ENCODE measurements at regions not wholly inside any gene's neighbourhood (a gene's known extent, or its start where the extent isn't known, plus 50 kb on each side); places are given as distances from the start of the nearest gene placed in this dataset.

DNA sequence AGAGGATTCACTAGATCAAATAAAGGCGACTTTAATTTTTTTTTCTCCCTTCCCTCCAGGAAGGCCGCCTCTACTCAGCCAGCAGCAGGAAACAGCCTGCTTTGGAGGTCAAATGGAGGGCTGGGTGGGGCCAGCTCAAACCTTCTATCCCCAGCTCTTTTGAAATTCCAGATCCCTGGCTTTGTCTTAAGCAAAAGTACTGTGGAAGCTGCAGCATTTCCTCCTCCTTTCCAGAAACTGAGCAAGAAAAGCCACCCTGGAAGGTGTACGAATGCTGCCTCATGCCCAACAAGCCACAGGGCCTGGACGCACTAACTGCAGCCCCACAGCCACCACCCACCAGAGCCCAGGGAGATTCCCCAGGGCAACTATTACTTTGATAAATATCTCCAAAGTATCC is 55.1 kb upstream of the ZCCHC13 start:
- TF ChIP-seq, protein P1, sequence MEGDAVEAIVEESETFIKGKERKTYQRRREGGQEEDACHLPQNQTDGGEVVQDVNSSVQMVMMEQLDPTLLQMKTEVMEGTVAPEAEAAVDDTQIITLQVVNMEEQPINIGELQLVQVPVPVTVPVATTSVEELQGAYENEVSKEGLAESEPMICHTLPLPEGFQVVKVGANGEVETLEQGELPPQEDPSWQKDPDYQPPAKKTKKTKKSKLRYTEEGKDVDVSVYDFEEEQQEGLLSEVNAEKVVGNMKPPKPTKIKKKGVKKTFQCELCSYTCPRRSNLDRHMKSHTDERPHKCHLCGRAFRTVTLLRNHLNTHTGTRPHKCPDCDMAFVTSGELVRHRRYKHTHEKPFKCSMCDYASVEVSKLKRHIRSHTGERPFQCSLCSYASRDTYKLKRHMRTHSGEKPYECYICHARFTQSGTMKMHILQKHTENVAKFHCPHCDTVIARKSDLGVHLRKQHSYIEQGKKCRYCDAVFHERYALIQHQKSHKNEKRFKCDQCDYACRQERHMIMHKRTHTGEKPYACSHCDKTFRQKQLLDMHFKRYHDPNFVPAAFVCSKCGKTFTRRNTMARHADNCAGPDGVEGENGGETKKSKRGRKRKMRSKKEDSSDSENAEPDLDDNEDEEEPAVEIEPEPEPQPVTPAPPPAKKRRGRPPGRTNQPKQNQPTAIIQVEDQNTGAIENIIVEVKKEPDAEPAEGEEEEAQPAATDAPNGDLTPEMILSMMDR (IDR thresholded peaks at IDR 0.05; ENCODE audit: low read depth, low read length): no peak
- TF ChIP-seq EZH2phosphoT487 (IDR thresholded peaks at IDR 0.05; ENCODE audit: low read depth): no peak

All from OCI-LY3 (cell line).